Cerebellar cortex (tissue), 1 donor: ENCODE measurements at regions not wholly inside any gene's neighbourhood (a gene's known extent, or its start where the extent isn't known, plus 50 kb on each side); places are given as distances from the start of the nearest gene placed in this dataset.
"Not testable (repeated sequence)": the region's sequence is repeated elsewhere in the genome, so short reads cannot be mapped to it uniquely, and the experiment has no call there.

ENCODE experiments used
- DNase-seq: peaks from one replicate; pipeline ENCODE4 v3.0.0-alpha.2; 2015; ENCODE audit warnings: low spot score

DNA sequence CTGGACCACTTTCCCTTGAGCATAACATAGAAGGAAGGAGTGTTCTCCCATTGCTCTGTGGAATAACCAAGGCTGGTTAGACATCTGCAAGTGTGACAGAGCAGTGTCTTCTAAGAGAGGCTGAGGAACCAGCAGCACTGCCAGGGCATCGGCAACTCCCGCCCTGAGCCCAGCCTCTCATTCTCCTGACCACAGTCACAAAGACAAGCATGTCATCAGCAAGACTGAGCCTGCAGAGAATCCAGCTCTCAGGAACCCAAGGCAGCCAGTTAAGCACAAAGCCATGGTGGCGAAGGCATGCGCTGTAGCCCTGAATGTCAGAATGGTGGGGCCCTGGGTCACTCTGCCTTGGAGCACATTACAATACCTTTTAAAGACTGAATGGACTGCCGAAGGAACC lies 253.9 kb downstream of the AGTPBP1 start:
- DNase-seq = no peak

DNA sequence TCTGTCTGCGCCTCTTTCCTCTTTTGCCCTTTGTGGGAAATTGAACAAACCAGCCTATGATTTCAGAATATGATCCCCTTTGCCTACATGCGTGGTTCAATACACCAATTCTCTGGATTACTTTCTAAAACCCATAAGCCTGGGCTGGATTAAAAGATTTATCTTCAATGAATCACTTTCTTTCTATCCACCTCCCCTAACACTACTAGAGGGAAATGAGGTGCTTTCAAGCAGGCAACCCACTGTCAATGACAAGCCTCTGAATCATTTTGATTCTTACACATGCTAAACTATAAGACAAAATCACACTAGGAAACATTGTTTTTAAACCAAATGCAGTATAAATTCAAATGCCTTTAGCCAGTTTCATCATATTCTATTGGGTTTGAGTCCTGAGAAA lies 257.5 kb downstream of the AGTPBP1 start:
- no peak for DNase-seq

DNA sequence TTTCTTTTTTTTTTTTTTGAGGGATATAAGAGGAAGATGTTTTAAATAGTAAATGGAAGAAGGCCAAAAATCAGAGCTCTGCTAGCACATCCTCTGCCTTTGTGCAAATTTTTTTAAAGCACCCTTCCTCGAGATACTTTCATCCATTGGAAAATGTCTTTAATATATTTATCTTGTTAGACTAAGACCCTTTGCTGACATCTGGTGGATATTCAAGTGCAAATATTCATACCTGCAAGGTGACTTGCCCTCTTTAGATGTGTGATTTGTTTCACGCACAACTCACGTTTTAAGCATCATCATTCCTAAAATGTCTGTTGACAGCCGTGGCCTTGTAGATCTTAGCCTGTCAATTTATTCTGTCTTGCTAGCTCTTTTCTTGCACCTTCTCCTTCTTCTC lies 258.5 kb downstream of the AGTPBP1 start:
- DNase-seq = peak; percentile 23

DNA sequence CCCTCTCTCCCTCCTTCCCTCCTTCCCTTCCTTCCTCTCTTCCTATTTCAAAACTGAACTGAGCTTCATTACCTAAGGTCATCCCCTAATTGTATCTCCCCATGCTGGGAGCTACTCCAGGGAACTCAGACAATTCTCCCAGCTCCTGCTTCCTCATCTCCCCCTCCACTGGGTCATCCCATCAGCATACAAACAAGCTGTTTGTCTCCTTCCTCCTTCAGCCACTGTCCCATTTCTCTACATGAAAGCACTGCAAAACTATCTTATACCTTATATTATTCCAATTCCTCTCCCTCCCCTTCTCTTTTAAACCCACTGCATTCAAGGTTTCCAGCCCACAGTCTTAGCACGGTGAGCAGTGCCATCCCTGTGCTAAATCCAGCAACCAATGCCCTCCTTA lies 262.4 kb downstream of the AGTPBP1 start:
- no peak for DNase-seq

- no peak for DNase-seq
These were observed 262.9 kb downstream of the AGTPBP1 start for GRCh38 chr9:85478847-85479246.

DNA sequence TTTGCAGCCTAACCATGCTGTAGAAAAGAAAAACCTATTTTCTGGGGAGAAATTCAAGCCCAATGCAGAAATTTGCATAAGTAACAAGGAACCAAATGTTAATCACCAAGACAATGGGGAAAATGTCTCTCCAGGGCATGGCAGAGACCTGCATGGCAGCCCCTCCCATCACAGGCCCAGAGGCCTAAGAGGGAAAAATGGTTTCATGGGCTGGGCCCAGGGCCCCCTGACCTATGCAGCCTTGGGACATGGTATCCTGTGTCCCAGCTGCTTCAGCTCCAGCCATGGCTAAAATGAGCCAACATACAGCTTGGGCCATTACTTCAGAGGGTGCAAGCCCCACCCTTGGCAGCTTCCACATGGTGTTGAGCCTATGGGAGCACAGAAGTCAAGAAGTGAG lies 266.9 kb downstream of the AGTPBP1 start:
- DNase-seq = not testable (repeated sequence)

DNA sequence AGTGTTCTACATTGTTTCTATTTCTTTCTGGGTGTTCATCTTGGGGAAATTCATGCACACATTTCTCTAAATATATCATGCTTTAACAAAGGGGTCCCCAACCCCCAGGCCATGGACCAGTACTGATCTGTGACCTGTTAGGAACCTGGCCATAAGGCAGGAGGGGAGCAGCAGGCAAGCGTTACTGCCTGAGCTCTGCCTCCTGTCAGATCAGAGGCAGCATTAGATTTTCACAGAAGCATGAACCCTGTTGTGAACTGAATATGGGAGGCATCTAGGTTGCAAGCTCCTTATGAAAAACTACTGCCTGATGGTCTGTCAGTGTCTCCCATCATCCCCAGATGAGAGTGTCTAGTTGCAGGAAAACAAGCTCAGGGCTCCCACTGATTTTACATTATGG lies 270.0 kb downstream of the AGTPBP1 start:
- no peak for DNase-seq

GRCh38 chr9:85469041-85469440 lies 272.7 kb downstream of the AGTPBP1 start:
- no peak for DNase-seq

- DNase-seq = no peak
These were observed 274.9 kb downstream of the AGTPBP1 start for GRCh38 chr9:85466834-85467233.

- DNase-seq = not testable (repeated sequence)
These were observed 283.5 kb downstream of the AGTPBP1 start for GRCh38 chr9:85458114-85458864.

GRCh38 chr9:85453850-85454249 lies 287.9 kb downstream of the AGTPBP1 start:
- no peak for DNase-seq

GRCh38 chr9:85452841-85453240 lies 288.9 kb downstream of the AGTPBP1 start:
- no peak for DNase-seq

- DNase-seq = no peak
These were observed 290.1 kb downstream of the AGTPBP1 start for GRCh38 chr9:85451680-85452079.

- DNase-seq = no peak
These were observed 295.9 kb downstream of the AGTPBP1 start for GRCh38 chr9:85445887-85446286.

DNA sequence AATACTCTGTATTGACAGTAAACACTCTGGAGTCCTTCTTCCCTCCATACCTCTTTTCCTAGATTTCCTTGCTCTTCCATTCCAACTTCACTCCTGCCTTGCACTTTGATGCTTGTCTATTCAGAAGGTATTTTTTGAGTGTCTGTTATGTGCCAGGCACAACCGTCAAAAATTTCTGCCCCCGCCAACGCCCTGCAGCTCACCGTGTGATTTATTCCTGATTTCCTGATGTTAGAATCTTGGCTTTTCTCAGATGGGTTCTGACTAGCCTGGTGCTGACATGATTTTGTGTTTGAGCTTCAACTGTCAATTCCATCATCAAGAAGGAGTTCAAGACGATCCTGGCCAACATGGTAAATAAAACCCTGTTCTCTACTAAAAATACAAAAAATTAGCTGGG lies 297.5 kb downstream of the AGTPBP1 start:
- no peak for DNase-seq

DNA sequence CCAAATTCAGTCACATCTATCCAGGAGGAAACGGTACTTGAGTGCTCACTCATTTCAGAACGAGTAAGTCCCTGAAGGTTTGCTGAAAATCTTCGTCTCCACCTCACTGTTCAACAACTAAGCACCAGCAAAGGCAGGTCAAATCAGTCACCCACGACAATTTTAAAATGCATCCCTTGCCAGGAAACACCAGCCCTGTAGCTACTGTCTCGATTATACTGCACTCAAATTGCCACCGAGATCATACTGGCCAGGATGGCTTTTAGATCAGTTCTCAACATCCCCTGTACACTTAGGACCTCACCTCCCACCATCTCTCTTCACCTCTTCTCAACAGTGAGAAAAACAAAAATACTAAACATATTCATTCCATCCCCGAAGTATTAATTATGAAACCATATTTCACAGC lies 298.6 kb downstream of the AGTPBP1 start:
- DNase-seq = no peak

DNA sequence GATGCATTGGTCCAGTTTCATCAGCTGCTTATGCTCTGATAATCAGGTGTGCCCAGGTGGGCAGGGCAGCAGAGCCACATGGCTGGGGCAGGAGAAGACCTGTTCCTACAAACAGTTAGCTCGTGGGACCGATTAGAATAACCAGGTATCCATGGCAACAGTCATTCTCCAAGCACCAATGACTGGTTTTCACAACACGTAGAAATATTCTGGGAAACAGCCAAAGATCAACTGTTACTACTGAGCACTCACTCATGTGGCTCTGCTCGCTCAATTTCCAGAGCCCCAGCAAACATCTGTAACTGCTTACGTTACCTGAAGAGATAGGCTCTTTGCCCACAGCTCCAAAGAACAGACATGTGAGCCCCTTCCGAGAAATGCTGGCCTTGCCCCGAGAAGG lies 302.0 kb downstream of the AGTPBP1 start:
- DNase-seq = no peak

GRCh38 chr9:85433956-85434355 lies 307.8 kb downstream of the AGTPBP1 start:
- DNase-seq = not testable (repeated sequence)

DNA sequence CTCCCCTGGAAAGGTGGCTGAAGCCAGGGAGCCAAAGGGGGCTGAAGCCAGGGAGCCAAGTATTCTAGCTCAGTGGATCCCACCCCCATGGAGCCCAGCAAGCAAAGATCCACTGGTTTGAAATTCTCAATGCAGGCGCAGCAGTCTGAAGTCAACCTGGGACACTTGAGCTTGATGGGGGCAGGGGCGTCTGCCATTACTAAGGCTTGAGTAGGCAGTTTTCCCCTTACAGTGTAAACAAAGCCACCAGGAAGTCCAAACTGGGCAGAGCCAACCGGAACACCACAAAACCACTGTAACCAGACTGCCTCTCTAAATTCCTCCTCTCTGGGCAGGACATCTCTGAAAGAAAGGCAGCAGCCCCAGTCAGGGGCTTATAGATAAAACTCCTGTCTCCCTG lies 308.2 kb downstream of the AGTPBP1 start:
- not testable (repeated sequence) for DNase-seq

DNA sequence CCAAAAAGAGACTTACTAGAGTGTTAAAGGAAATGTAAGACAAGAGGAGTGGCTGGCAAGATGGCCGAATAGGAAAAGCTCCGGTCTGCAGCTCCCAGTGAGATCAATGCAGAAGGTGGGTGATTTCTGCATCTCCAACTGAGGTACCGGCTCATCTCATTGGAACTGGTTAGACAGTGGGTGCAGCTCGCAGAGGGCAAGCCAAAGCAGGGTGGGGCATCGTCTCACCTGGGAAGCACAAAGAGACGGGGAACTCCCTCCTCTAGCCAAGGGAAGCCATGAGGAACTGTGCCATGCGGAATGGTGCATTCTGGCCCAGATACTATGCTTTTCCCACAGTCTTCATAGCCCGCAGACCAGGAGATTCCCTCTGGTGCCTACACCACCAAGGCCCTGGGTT lies 308.7 kb downstream of the AGTPBP1 start:
- DNase-seq = no peak

- DNase-seq = no peak
These were observed 309.2 kb downstream of the AGTPBP1 start for GRCh38 chr9:85432599-85432998.

- no peak for DNase-seq
These were observed 310.2 kb downstream of the AGTPBP1 start for GRCh38 chr9:85431339-85432102.

DNA sequence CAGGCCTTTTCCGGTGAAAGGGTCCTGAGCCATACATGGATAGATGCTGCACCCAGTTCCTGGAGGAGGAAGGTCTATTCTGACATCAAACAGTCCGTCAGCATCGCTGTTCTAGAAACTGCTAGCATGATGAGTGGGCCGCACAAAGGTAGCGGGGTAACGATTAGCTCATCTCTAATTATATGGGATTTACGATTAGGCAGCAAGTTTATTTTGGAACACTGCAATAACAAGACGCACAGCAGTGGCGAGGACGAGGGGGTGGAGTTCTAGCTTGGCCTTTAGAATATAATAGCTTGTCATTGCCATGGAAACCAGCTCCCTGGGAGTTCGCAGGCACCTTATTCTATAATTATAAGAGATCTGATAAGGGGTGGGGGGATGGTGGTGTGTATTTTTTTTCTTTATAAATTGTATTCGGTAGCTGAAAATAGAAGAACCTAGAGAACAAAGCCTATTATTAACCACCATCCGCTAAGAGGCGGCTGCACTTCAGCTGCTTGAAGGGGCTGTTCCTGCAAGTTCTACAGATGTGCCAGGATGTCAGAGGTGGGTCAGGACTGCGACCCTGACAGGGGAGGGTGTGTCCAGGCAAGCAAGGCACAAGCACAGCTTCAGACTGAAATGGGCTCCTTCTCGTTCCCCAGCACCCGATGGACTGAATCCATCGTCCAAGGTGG lies 311.0 kb downstream of the AGTPBP1 start:
- no peak for DNase-seq
